HG02763 (cell line): ENCODE measurements at regions not wholly inside any gene's neighbourhood (a gene's known extent, or its start where the extent isn't known, plus 50 kb on each side); places are given as distances from the start of the nearest gene placed in this dataset.
"Not testable (repeated sequence)": the region's sequence is repeated elsewhere in the genome, so short reads cannot be mapped to it uniquely, and the experiment has no call there.

Experiments used
- ATAC-seq: cut with Tn5 transposase; IDR thresholded peaks from one replicate; pipeline ENCODE4 v1.9.1; 2021; ENCODE audit warnings: mild to moderate bottlenecking, moderate library complexity; ENCODE audit not compliant: unreplicated experiment

DNA sequence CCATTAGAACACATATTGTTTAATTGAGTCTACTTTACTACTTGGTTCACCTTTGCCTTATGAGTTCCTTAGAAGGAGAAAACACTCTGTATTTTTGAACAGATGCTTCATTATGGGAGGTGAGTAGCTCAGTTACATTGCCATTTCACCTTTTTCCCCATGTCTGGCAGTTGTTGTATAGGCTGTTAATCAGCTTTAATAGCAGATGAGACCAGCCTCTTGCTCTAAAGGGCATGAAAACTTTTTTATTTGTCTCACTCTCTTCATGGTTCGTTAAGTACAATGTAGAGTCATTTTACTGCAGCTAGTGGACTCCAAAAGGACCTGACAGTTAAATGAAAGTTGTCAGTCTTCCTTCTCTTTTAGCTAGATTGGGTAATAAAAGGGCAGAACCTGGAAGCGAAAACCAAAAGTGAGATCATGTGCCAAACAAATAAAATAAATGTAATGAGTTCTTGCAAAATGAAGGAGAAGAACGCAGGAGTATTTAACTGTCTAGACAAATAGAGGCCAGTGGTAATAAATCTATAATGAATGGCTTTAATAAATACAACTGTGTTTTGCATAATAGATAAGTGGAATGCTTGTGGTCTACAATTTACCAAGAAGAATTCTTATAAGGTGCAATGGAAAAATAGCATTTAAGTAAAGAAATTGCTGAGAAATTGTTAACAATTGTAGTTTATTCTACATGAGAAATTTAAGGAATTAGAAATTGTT lies 180.0 kb upstream of the NEGR1 start:
- ATAC-seq = no peak

DNA sequence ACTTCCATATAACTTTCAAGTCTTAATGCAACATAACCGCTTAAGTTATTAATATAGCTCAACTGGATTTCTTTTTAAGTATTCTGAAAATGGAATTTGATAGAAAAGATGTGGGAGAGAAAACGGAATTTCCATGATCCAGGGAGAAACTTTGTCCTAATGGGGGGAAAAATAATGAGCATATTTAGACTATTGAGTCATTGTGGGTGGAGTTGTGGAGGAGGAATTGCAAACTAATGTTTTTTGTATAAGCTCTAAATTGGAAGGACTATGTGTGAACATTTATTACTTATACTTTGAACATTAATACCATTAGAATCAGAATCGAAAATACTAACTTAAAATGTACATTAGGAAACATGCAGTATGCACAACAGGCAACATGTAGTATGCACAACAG lies 159.9 kb upstream of the NEGR1 start:
- no peak for ATAC-seq

DNA sequence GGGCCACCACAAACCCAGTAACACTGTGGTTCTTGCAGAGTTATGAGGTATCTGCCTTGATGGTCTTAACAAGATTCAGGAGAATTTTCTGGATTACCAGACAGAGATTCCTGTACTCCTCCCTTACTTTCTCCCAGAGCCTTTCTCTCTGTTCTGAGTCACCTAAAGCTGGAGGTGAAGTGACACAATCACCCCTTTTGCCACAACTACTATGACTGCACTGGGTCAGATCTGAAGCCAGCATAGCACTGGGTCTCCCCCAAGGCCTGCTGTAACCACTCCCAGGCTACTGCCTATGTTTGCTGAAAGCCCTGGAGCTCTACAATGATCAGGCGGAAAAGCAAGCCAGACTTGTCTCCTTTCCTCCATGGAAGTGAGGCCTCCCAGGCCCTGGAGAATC lies 156.7 kb upstream of the NEGR1 start:
- no peak for ATAC-seq

DNA sequence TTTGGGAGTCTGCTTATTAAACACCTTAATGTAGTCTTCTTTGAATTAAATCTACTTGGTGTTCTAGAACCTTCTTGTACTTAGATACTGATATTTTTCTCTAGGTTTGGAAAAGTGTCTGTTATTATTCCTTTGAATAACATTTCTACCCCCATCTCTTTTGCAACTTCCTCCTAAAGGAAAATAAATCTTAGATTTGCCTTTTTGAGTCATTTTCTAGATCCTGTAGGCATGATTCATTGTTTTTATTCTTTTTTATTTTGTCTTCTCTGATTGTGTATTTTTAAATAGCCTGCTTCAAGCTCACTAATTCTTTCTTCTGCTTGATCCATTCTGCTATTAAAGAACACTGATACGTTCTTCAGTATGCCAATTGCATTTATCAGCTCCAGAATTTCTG lies 155.9 kb upstream of the NEGR1 start:
- no peak for ATAC-seq

DNA sequence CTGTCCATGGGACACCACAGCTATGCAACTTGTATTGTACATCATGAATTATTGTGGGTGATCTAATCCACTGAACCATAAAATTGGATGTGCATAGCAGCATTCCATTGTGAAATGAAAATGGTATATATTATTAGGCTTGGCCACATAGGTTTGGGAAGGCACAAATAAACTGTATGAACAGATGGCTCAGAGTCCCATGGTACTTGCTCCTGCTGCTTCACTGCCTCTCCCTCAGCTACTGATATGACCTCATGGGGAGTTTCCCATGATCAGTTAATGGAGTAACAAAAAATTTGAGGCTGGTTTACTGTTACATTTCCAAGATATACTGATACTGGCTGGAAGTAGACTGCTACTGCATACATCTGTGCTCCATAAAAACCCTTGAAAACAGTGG lies 152.7 kb upstream of the NEGR1 start:
- ATAC-seq = peak; percentile 58

DNA sequence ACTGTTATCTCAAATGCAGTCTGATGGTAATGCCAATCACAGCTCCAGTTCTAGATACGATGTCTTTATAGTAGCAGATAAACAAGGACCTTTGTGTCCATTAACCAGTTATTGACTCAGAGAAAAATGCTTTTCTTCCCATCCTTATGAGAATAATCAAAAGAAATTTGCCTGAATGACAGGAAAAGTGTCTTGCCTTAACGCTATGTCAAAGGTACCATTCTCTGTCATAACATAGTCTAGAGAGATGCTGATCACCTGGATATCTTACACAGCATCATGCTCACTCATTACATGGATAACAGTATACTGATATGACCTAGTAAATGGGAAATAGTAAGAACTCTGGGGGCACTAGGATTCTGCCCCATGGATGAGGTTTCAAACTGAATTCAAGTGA lies 151.7 kb upstream of the NEGR1 start:
- no peak for ATAC-seq

DNA sequence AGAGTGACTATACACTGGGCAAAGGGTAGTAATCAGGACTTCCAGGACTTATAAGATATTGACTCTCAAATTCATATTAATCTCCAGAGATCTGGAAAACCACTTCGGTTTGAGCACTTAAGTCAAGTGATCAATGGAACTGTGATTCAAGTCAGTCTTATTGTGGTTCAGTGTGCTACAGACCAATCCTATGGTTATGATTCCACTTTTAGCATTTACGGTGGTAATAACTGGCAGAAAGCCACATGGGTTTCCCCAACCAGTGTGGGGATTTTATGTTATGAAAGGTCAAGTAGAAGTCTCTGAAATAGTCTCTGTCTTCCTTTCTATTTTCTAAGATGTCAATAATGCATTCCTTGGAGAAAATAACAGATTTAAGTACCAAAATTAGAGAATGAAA lies 151.3 kb upstream of the NEGR1 start:
- ATAC-seq = peak; percentile 55

DNA sequence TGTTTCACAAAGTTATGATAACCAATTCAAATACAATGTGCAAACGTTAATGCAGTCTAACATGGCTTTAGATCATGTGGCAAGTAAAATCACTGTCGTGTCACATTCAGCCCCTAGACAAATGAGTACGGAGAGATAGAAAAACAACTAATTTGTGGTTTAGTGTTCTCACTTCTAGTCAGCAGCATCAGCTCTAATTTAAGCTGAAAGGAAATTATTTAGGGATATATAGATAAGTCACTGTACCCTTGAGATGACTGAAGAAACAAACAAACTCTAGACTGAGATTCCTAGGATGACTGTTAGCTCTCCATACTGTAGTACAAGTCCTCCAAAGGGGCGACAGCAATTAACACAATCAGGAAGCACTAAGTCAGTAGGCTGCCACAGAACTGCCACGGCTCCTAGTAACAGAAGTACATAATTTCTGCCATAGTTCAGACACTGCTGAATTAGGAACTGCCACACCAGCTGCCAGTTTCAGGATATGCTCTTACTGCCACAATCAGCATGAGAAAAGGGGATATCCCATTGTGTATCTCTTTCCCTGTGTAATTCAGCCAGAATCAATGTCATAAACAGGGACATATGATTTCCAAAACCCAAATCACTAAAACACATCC lies 150.4 kb upstream of the NEGR1 start:
- ATAC-seq = peak; percentile 41

DNA sequence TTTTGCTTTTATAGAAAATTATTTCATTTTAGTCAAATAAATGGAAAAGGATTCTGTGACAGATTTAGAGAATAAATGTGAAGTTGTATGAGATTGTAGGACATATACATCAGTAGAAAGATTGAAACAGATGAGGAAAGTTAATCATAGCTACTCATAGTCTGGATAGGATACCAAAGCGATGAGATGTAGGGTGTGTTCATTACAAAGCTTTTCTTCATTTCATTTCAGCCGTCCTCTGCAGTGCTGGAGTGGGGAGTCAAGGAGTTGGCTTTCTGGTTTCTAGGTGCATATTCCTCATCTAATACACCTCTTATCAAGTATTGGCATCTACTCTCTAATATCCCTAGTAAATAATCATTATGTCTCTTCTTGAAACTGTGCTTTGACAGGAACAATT lies 149.5 kb upstream of the NEGR1 start:
- ATAC-seq = no peak

DNA sequence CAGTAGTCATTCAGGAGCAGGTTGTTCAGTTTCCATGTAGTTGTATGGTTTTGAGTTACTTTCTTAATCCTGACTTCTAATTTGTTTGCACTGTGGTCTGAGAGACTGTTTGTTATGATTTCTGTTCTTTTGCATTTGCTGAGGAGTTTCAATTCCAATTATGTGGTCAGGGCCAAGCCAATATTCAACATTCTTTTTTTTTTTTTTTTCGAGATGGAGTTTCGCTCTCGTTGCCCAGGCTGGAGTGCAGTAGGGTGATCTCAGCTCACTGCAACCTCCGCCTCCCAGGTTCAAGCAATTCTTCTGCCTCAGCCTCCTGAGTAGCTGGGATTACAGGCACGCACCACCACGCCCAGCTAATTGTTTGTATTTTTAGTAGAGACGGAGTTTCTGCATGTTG lies 145.9 kb upstream of the NEGR1 start:
- ATAC-seq = not testable (repeated sequence)

DNA sequence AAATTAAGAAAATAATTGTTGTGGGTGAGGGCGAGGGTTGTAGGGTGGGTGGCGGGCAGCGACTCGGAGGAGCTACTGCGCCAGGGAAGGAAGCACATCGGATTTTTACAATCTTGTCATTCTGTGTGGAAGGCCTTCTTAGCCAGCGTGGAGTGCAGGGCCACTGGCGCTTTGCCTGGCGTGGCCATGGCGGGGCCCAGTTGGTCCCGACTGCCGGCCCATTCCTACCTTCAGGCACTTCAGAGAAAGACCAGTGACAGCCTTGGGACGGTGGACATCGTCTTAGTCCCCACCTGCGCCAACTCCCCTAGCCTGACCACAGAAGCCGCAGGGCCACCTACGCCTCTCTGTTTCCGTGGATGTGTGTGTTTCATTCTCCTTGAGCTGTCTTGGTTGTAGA lies 136.9 kb upstream of the NEGR1 start:
- no peak for ATAC-seq

DNA sequence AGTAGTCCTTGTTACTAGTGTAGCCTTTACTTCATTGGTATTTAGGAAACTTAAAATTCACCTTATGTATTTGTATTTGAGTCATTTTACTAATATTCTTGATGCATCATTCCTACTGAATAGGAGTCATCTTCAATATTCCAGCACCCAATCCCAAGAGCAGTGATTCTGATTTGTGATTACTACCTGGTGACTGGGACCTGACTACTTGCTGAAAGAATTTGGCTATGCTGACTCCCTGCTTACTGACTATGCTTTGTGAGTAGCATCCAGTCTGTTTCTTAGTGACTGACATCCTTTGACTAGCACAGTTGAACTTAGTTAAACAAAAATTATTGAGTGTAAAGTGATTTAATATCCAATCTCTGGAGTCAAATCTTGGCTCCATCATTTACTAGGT lies 129.9 kb upstream of the NEGR1 start:
- no peak for ATAC-seq

DNA sequence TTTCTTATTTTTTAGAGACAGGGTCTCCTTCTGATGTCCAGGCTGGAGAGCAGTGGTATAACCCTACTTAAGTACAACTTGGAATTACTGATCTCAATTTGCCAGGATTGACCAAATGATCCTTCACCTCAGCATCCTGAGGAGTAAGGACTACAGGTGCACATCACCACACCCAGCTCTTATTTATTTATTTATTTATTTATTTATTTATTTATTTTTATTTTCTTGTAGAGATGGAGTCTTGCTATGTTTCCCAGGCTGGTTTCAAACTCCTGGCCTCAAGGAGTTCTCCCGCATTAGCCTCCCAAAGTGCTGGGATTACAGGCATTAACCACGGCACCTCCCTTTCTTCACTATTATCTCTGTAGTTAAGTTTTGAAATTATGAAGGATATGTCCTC lies 117.5 kb upstream of the NEGR1 start:
- no peak for ATAC-seq

DNA sequence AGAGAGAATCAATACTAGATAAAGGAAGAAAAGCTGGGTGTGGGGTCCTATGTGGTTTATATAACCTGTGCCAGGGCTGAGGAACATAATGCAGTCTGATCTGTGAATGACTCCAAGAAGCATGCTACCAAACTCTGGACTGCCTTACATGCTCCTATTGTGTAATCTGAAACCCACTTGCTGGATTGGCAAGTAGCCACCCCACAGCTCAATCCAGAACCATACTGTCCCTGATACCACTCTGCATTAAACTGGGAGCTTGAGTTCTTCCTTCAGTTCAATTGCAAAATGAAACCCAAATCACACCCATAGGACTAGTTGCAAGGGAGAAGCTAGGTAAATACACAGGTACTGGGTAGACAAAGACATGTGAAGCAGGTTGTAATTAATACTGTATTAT lies 115.4 kb upstream of the NEGR1 start:
- ATAC-seq = no peak

DNA sequence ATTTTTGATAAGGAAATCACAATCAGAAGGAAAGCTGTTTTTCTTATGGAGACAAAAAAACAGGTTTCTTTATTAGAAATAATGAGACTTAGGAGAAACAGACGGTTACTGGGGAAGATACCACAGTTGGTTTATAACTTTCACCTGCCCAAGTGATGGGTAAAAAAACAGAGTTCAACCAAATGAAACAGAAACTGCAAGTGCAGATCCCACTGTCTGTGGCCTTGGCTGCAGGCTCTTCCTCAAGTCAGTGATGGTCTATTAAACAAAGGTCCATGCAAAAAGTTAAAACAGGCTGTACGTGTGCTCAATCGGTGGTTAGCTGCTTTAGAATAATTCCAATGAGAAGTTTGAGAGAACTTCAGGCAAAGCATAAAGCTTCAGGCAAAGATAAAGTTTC lies 112.1 kb upstream of the NEGR1 start:
- no peak for ATAC-seq

DNA sequence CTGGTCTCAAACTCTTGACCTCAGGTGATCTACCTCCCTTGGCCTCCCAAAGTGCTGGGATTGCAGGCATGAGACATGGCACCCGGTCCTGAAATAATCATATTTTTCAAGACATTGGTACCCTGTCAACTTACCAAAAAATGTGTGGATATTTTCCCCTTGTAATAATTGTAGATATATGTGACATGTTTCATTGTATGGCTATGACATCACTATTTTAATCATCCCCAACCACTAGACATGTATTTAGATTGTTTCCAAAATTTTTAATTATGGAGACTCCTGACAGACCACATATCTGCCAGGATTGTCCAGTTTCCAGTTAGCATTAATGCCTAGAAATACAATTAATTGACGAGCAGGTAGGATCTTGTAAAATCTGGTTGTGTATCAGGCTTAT lies 96.7 kb upstream of the NEGR1 start:
- no peak for ATAC-seq

DNA sequence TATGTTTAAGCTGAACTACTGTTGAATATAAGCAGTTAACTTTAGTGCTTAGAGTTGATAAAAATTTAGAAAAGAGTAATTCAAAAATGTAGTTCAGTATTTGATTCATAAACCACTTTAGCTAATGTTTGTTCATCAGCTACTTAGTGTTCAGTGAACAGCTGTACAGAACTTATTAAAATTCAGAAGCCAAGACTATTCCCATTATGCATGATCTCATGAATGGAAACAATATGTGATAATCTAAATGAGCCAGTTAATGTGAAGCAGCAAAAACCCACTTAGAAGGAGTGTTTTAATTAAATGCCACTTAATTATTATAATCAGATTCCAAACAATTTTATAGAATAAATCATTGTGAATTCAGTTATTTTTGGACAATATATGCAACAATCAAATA lies 92.9 kb upstream of the NEGR1 start:
- no peak for ATAC-seq

DNA sequence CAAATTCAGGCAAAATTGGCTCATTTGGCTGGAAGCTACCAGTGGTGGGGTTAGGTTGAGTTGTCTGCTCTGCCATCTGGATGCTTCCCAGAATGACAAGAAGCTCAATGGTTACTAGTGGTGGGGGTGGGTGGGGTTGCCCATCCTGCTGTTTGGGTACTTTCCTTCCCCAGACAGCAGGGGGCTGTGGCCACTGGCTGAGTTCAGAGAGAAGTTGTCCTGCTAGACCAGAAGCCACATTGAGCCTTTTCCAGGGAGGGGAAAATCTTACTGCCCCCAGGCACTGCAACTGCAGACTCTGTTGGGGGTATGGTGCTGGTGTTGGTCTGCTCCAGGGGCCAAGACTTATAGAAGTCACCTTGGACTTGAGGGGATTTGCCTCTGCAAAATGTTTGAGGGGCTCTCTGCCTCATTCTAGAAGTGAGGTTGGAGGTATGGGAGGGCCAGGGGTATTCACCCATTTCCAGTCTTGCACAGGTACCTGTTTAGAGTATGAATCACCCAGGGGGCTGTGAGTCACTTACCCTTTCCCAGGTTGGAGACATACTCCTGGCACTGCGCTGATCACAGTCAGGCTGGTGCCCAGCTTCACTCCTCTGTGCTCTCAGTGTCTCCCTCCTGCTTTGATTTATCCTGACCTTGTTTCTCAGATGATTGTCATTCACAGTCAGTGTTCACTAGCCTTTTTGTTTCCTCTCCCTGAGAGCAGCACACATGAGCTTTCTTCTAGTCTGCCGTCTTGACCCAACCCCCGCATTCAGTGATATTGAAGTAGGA lies 89.1 kb upstream of the NEGR1 start:
- no peak for ATAC-seq

DNA sequence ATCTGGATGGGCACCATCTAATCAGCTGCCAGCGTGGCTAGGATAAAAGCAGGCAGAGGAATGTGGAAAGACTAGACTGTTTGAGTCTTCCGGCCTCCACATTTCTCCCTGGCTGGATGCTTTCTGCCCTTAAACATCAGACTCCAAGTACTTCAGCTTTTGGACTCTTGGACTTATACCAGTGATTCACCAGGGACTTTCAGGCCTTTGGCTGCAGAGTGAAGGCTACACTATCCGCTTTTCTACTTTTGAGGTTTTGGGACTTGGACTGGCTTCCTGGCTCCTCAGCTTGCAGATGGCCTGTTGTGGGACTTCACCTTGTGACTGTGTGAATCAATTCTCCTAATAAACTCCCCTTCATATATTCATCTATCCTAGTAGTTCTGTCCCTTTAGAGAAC lies 88.5 kb upstream of the NEGR1 start:
- ATAC-seq = not testable (repeated sequence)

DNA sequence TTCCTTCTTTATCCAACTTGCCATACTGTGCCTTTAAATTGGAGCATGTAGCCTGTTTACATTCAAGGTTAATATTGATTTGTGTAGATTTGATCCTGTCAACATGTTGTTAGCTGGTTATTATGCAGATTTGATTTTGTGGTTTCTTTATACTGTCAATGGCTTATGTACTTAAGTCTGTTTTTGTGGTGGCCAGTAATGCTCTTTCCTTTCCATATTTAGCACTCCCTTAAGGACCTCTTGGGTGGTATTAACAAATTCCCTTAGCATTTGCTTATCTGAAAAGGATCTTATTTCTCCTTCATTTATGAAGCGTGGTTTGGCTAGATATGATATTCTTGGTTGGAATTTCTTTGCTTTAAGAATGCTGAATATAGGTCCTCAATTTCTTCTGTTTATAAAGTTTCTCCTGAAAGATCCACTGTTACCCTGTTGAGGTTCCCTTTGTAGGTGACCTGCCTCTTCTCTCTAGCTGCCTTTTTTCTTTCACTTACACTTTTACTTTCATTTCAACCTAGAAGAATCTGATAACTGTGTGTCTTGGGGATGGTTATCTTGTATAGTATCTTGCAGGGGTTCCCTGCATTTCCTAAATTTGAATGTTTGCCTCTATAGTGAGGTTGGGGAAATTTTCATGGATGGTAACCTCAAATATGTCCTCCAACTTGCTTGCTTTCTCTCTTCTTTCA lies 86.9 kb upstream of the NEGR1 start:
- no peak for ATAC-seq

DNA sequence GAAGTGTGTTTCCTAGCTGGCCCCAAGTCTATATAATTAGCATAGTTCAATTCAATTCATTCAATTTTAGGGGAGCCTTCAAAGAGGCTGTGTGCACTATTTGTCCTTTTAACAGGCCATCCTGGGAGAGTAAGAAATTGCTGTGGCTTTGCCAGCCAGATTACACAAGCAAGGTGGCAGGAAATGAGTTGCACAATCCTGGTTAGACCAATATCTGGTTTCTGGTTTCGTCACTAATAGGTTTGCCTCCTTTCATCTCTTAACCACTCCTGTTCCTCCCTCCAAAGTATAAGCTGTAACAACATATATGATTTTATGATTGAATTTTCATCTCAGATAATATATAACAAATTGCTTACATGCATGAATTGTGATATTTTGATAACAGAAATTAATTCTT lies 84.1 kb upstream of the NEGR1 start:
- no peak for ATAC-seq

DNA sequence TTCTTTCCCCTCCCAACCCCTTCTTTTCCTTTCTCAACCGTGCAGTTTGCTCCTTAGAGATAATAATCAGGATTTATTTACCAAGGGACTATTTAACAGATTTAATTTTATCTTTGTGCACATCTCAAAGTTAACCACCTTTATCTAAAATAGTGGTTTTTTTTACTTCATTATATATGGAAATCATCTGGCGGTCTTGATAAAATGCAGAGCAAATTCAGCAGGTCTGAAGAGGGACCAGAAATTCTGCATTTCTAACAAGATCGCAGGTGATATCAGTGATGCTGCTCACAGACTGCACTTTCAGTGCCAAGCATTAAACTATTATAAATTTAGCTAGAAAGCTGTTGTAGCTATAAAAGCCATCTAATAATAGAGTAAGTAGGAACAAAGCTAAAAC lies 83.4 kb upstream of the NEGR1 start:
- ATAC-seq = no peak
